Skin epidermis (tissue), 12 donors: ENCODE measurements at regions not wholly inside any gene's neighbourhood (a gene's known extent, or its start where the extent isn't known, plus 50 kb on each side); places are given as distances from the start of the nearest gene placed in this dataset.

Source experiments
- H3K27ac ChIP-seq, 21 experiments: fragments of 200-600 bp; sonication (generic) in 11 of 21; one replicate each; pipeline ENCODE4 v1.5.0; 2020; ENCODE audit warnings: mild to moderate bottlenecking in 3 of 21, inconsistent platforms in 2 of 21, moderate library complexity in 2 of 21
- H3K4me3 ChIP-seq, 7 experiments: fragments of 200-600 bp; sonication (generic) in 2 of 7; one replicate each; pipeline ENCODE4 v1.5.0; 2020; ENCODE audit warnings: inconsistent platforms in 2 of 7, mild to moderate bottlenecking in 2 of 7, moderate library complexity in 1 of 7

DNA sequence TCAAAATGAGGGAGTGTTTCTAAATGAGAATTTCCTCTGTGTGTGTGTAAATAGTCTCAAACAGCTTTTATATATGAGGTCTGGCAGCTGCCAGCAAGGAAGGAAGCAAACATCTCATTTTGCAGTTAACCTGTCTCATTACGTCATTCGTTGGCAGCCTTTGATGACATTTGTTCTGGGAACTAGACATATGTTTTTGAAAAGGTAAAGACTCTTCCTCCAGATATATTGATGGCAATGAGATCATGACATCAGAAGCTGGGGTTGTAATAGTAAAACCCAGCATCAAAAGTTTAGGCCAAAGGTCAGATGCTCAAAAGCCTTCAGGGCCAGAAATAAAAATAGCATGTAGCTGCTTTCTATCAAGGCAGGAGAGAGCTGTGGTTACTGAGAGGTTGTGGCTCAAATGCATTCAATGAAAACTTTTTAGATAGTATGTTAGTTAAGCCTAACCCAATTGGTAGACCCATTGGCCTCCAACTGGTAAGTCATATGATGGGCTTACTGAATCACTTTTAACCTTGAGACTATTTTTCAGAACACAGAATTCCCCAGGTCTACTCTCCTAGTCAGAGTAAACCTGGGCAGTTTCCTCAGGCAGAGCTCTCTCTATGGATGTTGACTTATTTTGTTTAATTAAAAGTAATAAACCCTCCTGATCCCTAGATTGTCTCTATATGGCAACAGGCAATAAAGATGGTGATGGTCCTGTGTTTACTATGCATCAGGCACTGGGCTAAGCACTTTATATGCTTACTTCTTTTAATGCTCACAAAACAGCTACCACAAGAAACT, 386.5 kb upstream of the CFAP20DC start:
- H3K27ac ChIP-seq = no peak overlapping the region
- H3K4me3 ChIP-seq = no peak overlapping the region

DNA sequence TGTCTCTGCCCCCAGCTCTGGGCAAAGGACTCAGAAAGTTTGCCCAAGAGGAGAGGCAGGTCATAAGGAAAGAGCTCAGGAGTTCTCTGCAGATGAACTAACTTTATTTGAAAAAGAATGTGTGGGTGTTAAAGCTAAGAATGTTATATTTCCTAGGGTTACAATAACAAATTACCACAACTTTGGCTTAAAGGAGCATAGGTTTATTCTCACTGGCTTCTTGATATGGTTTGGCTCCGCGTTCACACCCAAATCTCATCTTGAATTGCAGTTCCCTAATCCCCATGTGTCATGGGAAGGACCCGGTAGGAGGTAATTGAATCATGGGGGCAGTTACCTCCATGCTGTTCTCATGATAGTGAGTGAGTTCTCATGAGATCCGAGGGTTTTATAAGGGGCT, 383.7 kb upstream of the CFAP20DC start:
- Histone ChIP-seq H3K27ac (no peak overlapping the region), H3K4me3 (no peak overlapping the region)

- no peak overlapping the region for H3K4me3 ChIP-seq
- no peak overlapping the region for H3K27ac ChIP-seq
Measured at GRCh38 chr3:59432665-59433064, 382.8 kb upstream of the CFAP20DC start.

- no peak overlapping the region for H3K4me3 ChIP-seq
- no peak overlapping the region for H3K27ac ChIP-seq
Measured at GRCh38 chr3:59430341-59430740, 380.5 kb upstream of the CFAP20DC start.

DNA sequence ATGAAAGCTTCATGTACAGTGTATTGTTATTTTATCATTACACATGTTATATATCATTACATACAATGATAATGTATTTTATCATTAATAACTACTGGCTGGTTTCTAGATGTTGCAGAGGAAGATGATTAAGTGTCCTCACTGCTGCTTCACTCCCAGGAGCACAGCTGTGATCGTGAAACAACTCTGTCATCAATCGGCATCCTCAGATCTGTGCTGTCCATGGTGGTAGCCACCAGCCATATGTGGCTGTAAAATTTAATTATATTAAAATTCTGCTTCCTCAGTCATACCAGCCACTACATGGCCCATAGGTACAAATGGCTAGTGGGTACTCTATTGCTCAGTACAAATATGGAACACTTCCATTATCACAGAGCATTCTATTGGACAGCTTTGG, 379.4 kb upstream of the CFAP20DC start:
- H3K4me3 ChIP-seq = no peak overlapping the region
- no peak overlapping the region for H3K27ac ChIP-seq

GRCh38 chr3:59426821-59427565, 377.2 kb upstream of the CFAP20DC start:
- Histone ChIP-seq H3K27ac (no peak overlapping the region), H3K4me3 (no peak overlapping the region)

- H3K27ac ChIP-seq = peak overlapping the region in 2 of 21 experiments; percentile 26 to 65
- H3K4me3 ChIP-seq = no peak overlapping the region
Measured at GRCh38 chr3:59425942-59426341, 376.1 kb upstream of the CFAP20DC start.

GRCh38 chr3:59425371-59425770, 375.5 kb upstream of the CFAP20DC start:
- H3K4me3 ChIP-seq = no peak overlapping the region
- peak overlapping the region in 3 of 21 experiments; percentile 3 to 65 (median 26) for H3K27ac ChIP-seq

DNA sequence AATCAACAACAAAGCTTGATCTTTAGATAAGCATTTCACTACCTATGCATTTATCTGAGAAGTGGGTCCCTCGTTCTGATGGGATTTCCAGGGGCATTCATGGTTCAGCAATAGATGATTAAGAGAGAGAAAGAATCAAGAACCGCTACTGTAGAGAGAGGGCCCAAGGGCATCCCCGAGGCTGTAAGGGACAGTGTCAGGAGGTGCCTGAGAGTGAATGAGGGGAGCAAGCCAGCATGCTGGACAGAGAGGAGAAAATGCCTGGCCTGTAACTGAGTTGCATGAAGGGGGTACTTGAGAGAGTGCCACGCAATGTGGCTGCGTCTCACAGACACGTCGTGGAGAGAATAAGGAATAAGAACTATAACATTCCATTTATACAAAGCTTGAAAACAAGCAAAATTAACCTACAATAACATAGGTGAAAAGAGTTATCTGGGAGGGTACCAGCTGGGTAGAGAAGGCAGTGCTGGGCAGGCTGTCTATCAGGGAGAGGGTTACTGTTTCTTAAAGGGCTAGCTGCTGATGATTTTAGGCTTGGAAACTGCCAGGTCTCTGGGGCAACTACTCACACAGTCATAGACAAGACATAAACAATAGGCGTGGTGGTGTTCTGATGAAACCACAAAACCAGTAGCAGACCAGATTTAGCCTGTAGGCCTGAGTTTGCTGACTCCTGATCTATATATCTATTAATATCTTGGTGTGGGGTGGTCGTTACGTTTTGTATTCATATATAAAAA, 374.6 kb upstream of the CFAP20DC start:
- Histone ChIP-seq H3K4me3 (no peak overlapping the region), H3K27ac (peak overlapping the region in 1 of 21 experiments; percentile 59)

GRCh38 chr3:59423707-59424106, 373.9 kb upstream of the CFAP20DC start:
- peak overlapping the region in 1 of 21 experiments; percentile 59 for H3K27ac ChIP-seq

DNA sequence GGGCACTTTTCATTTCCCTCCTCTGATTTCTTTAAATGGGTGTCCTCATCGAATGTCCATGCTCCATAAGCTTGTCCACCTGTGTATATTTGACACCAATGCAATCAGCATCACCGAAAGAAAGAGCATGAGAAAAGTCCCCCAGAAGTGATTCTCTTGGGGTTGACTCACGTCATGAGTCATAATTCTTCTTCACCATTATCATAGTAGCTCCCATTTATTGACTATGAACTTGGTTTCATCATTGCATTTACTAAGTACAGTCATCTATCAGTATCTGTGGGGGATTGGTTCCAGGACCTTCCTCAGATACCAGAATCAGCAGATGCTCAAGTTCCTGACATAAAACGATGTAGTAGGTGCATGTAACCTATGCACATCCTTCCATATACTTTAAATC, 372.5 kb upstream of the CFAP20DC start:
- Histone ChIP-seq H3K4me3 (no peak overlapping the region), H3K27ac (no peak overlapping the region)

More at GRCh38 chr3:59423707-59424106, 373.9 kb upstream of the CFAP20DC start:
- no peak overlapping the region for H3K4me3 ChIP-seq

DNA sequence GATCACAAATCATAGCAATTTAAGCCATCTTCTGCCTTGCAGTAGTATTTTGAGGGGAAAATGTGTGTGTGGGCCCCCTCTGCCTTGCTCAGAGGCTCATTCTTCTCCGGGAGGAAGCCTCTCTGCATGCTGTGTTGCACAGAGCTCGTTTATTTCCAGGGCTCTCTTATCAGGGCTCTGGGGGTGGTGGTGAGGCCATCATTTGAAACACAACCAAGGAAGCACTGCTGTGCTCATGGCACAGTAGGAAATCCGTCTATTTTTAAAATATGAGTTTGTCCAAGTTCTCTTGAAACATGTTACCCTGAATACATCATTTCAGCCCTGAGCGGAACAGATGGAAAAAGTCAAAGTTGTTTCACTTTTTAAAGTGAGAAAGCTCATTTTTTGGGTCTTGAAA, 369.0 kb upstream of the CFAP20DC start:
- Histone ChIP-seq H3K27ac (no peak overlapping the region), H3K4me3 (no peak overlapping the region)

DNA sequence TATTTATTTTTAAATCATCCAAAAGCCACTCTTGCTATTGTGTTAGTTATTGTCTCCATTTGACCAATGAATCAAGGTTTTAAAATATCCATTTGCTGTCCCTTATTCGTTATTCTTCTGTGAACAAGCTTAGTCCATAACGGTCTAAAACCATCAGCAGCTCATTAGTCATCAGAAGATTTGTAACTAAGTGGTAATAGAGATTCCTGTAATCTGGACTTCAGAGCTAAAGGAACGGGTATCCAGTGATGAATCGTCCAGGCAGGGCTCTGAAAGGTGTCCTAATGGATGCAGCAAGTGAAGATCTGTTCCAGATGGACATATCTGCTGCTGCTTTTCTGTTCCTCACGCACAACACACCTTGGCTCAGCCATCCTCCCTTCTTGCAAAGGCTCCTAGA, 362.7 kb upstream of the CFAP20DC start:
- Histone ChIP-seq H3K4me3 (no peak overlapping the region), H3K27ac (no peak overlapping the region)

DNA sequence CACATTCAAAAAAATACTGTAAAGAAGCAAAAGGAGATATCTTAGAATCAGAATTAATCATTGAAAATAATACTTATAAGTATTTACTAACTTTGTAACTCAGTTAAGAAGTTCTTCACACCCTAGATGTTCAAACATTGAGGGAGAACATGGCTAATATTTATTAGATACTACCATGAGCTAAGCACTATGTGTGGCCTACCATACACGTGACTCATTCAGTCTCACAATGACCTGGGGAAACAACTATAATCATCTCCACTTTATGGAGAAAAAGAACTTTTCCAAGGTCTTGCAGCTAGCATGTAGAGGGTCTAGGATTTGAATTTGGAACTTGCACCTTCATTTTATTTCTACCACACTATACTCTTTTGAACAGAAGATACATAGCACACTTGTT, 361.9 kb upstream of the CFAP20DC start:
- no peak overlapping the region for H3K27ac ChIP-seq
- H3K4me3 ChIP-seq = no peak overlapping the region

GRCh38 chr3:59411186-59411585, 361.4 kb upstream of the CFAP20DC start:
- Histone ChIP-seq H3K4me3 (no peak overlapping the region), H3K27ac (no peak overlapping the region)

DNA sequence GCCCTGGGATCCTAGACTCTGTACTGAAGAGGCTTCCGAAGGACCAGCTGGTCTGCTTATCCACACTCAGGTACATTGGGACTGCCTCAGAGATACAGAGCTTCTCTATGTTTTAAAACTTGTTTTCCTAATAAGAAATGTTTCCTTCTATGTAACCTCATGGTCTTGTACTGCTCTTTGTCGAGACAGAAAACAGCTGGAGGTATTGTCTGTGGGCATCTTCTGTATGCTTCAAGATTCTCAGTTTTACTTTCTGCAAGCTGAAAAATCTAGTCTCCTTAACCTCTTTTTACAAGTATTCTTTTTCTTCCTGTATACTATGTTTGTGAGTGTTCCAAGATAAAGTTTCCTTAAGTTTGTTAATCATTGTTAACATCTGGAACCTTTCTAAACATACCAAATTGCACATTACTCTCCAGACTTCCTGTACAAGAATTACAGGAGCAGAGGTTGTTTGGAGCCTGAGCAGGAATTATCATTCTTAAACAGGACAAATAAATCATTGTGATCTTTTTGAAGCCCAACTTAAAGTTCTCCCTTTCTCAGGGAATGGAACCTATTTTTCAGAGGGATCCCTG, 358.3 kb upstream of the CFAP20DC start:
- Histone ChIP-seq H3K4me3 (no peak overlapping the region), H3K27ac (no peak overlapping the region)

DNA sequence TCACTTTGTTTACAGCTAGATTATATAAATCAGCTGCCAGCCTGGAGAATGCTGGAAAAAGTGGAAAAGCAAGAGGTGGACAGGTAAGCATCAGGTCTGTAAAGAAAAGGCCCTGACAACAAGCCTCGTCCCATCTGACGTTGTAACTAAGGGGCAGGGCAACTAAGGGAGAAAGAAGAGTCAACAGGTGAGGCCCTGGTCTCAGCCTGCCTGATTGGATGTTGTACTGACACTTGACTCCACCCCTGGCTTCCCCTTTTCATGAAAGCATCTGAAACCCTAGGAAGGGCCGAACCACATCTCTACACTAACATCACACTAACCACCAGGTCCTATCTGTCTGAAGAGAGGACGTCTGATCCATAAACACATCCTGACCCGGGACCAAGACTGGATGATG, 357.6 kb upstream of the CFAP20DC start:
- H3K4me3 ChIP-seq = no peak overlapping the region
- H3K27ac ChIP-seq = no peak overlapping the region

- Histone ChIP-seq H3K27ac (no peak overlapping the region), H3K4me3 (no peak overlapping the region)
Measured at GRCh38 chr3:59406943-59407342, 357.1 kb upstream of the CFAP20DC start.

DNA sequence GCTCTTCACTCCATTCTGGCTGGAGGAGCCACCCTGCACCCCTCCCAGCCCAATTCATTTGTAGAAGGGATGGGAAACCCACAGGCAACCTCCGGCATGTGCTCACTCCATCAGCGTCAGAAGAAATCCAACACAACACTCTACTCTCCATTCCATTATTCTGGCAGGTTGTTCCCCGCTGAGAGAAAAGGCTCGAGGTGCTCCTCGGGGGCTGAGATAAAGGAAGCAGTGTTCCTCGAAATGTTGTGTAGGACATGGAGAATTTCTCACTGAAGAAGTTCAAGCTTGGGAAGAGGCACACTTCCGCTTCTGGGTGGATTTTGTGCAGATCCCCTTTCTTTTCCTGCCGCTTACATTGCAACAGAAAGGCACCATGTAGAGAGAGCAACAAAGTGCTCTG, 355.0 kb upstream of the CFAP20DC start:
- H3K4me3 ChIP-seq = no peak overlapping the region
- H3K27ac ChIP-seq = no peak overlapping the region

DNA sequence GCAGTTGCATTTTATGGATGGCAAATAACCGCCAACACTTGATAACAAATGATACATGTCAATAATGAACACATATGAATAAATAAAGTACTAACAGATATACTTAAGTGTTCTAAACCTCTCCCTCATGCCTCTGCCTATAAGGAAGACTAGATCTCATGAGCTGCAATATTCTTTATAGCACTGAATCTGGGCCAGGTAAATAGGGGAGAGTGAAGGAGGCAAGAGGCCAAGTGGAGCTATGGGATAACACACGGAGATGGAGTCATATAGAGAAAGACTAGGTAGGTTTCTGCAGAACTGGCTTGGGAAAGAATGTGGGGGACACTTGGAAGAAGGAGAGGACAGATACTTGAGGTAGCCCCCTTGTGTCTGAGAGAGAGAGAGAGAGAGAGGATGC, 354.2 kb upstream of the CFAP20DC start:
- Histone ChIP-seq H3K4me3 (no peak overlapping the region), H3K27ac (no peak overlapping the region)
